ENCODE measurements at regions not wholly inside any gene's neighbourhood (a gene's known extent, or its start where the extent isn't known, plus 50 kb on each side); places are given as distances from the start of the nearest gene placed in this dataset.

GRCh38 chr13:44088991-44089413 is 209.3 kb downstream of the LACC1 start:
- no peak for DNase-seq (ENCODE audit: low read depth in 4 of 4, low spot score in 3 of 4)

- no peak for DNase-seq (ENCODE audit: low read depth in 4 of 4, low spot score in 3 of 4)
Measured at GRCh38 chr13:44089452-44089851, 209.7 kb downstream of the LACC1 start.

- no peak for DNase-seq (ENCODE audit: low read depth in 4 of 4, low spot score in 3 of 4)
Measured at GRCh38 chr13:44092078-44092970, 212.6 kb downstream of the LACC1 start.

- no peak for DNase-seq (ENCODE audit: low read depth in 4 of 4, low spot score in 3 of 4)
Measured at GRCh38 chr13:44093607-44094564, 214.2 kb downstream of the LACC1 start.

- DNase-seq (ENCODE audit: low read depth in 4 of 4, low spot score in 3 of 4) = no peak
Measured at GRCh38 chr13:44096901-44097300, 217.2 kb downstream of the LACC1 start.

- DNase-seq (ENCODE audit: low read depth in 4 of 4, low spot score in 3 of 4) = no peak
Measured at GRCh38 chr13:44098559-44098958, 218.9 kb downstream of the LACC1 start.

GRCh38 chr13:44101347-44102083 is 221.8 kb downstream of the LACC1 start:
- DNase-seq (ENCODE audit: low read depth in 4 of 4, low spot score in 3 of 4) = no peak

- no peak for DNase-seq (ENCODE audit: low read depth in 4 of 4, low spot score in 3 of 4)
Measured at GRCh38 chr13:44103429-44104196, 223.9 kb downstream of the LACC1 start.

GRCh38 chr13:44104197-44104490 is 224.4 kb downstream of the LACC1 start:
- no peak for DNase-seq (ENCODE audit: low read depth in 4 of 4, low spot score in 3 of 4)

GRCh38 chr13:44104969-44105368 is 225.3 kb downstream of the LACC1 start:
- no peak for DNase-seq (ENCODE audit: low read depth in 4 of 4, low spot score in 3 of 4)

- no peak for DNase-seq (ENCODE audit: low read depth in 4 of 4, low spot score in 3 of 4)
Measured at GRCh38 chr13:44106266-44107152, 226.8 kb downstream of the LACC1 start.

GRCh38 chr13:44107357-44108121 is 227.8 kb downstream of the LACC1 start:
- DNase-seq (ENCODE audit: low read depth in 4 of 4, low spot score in 3 of 4) = no peak

- DNase-seq (ENCODE audit: low read depth in 4 of 4, low spot score in 3 of 4) = no peak
Measured at GRCh38 chr13:44108331-44108858, 228.7 kb downstream of the LACC1 start.

- no peak for DNase-seq (ENCODE audit: low read depth in 4 of 4, low spot score in 3 of 4)
Measured at GRCh38 chr13:44110091-44110621, 230.5 kb downstream of the LACC1 start.

GRCh38 chr13:44111701-44112100 is 232.0 kb downstream of the LACC1 start:
- DNase-seq (ENCODE audit: low read depth in 4 of 4, low spot score in 3 of 4) = no peak

- no peak for DNase-seq (ENCODE audit: low read depth in 4 of 4, low spot score in 3 of 4)
Measured at GRCh38 chr13:44112700-44113329, 233.1 kb downstream of the LACC1 start.

- DNase-seq (ENCODE audit: low read depth in 4 of 4, low spot score in 3 of 4) = no peak
Measured at GRCh38 chr13:44116562-44117332, 237.0 kb downstream of the LACC1 start.
